GM12891 (cell line): ENCODE measurements at regions not wholly inside any gene's neighbourhood (a gene's known extent, or its start where the extent isn't known, plus 50 kb on each side); places are given as distances from the start of the nearest gene placed in this dataset.

Source experiments
- DNase-seq: peaks from one replicate; pipeline ENCODE4 v3.0.0; 2011; ENCODE audit warnings: low spot score; ENCODE audit not compliant: insufficient read length
- FAIRE-seq: peaks from 2 replicates; lab custom pipeline; 2011; peaks lifted over from hg19 to GRCh38; lab: Jason Lieb, UNC
- PAX5 ChIP-seq: IDR thresholded peaks from 2 replicates; pipeline ENCODE4 v1.6.1; 2011; ENCODE audit warnings: low read length, moderate library complexity, mild to moderate bottlenecking; ENCODE audit not compliant: insufficient read depth, severe bottlenecking
- POLR2A ChIP-seq: IDR thresholded peaks from 2 replicates; pipeline ENCODE4 v1.6.1; 2011; ENCODE audit warnings: low read depth, low read length, control low read depth
- POLR2AphosphoS5 ChIP-seq: IDR thresholded peaks from 2 replicates; pipeline ENCODE4 v1.6.1; 2011; ENCODE audit warnings: low read depth, low read length, control low read depth
- POU2F2 ChIP-seq: IDR thresholded peaks from 2 replicates; pipeline ENCODE4 v1.6.1; 2011; ENCODE audit warnings: low read depth, mild to moderate bottlenecking, control low read depth, low read length, moderate library complexity
- SPI1 ChIP-seq: IDR thresholded peaks from 2 replicates; pipeline ENCODE4 v1.6.1; 2011; ENCODE audit warnings: low read depth, low read length, control low read depth
- TAF1 ChIP-seq: IDR thresholded peaks from 2 replicates; pipeline ENCODE4 v1.6.1; 2011; ENCODE audit warnings: low read depth, low read length, control low read depth

GRCh38 chr7:113412410-113412809, 294.1 kb upstream of the SMIM30 start:
- TF ChIP-seq PAX5 (no peak), POLR2AphosphoS5 (no peak), POU2F2 (no peak), POLR2A (no peak), TAF1 (no peak), SPI1 (no peak)
- DNase-seq (no peak), FAIRE-seq (no peak)

DNA sequence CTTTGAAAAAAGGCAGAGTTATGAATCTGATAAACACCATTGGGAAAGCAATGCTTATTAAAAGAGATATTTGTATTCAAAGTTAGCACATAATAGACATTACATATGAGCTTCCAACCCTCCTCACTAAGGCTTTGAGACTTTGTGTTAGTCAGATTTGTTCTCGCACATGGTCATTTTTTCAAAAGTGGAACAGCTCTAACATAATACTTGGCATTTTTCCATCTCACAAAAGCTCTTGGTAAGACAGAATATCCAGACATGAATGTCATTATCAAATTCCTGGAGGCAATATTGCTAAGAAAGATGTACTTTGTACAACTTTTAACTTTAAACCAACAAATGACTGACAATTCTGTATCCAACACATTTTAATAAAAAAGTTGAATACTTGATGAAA, 292.4 kb upstream of the SMIM30 start:
- TF ChIP-seq TAF1 = no peak
- TF ChIP-seq PAX5 = no peak
- TF ChIP-seq POLR2A = no peak
- no peak for TF ChIP-seq SPI1
- TF ChIP-seq POLR2AphosphoS5 = no peak
- no peak for TF ChIP-seq POU2F2
- no peak for FAIRE-seq
- DNase-seq = no peak

GRCh38 chr7:113408999-113409398, 290.6 kb upstream of the SMIM30 start:
- TF ChIP-seq PAX5 (no peak), SPI1 (no peak), POLR2AphosphoS5 (no peak), POLR2A (no peak), POU2F2 (no peak), TAF1 (no peak)
- FAIRE-seq (no peak), DNase-seq (no peak)

- DNase-seq (no peak), FAIRE-seq (no peak)
- TF ChIP-seq POLR2AphosphoS5 (no peak), PAX5 (no peak), TAF1 (no peak), POU2F2 (no peak), POLR2A (no peak), SPI1 (no peak)
These were observed 287.1 kb upstream of the SMIM30 start for GRCh38 chr7:113405296-113406056.

- TF ChIP-seq POLR2A (no peak), POLR2AphosphoS5 (no peak), PAX5 (no peak), POU2F2 (no peak), SPI1 (no peak), TAF1 (no peak)
- DNase-seq (no peak), FAIRE-seq (no peak)
These were observed 285.9 kb upstream of the SMIM30 start for GRCh38 chr7:113404245-113404644.

GRCh38 chr7:113402482-113402881, 284.1 kb upstream of the SMIM30 start:
- TF ChIP-seq TAF1 (no peak), POLR2AphosphoS5 (no peak), POU2F2 (no peak), SPI1 (no peak)
- FAIRE-seq = no peak
- DNase-seq = no peak

DNA sequence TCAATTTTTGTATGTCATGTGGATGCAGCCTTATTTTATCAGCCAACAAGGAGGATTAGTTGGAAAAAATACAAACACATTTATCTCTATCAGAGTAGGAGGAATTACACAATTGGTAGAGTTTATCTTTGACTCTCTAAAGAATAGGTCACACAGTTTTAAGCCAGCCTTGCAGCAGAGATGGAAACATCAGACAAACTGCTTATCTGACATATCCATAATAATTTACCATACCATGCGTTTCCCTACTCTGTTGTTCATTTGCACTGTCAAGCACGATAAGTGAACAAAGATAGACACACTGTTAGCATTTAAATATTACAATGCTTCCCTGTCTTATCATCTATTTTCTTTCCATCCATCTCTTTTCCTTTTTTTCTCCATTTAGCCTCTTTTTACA, 283.7 kb upstream of the SMIM30 start:
- FAIRE-seq (no peak), DNase-seq (no peak)
- TF ChIP-seq SPI1 (no peak), POLR2AphosphoS5 (no peak), POU2F2 (no peak), POLR2A (no peak), TAF1 (no peak), PAX5 (no peak)

DNA sequence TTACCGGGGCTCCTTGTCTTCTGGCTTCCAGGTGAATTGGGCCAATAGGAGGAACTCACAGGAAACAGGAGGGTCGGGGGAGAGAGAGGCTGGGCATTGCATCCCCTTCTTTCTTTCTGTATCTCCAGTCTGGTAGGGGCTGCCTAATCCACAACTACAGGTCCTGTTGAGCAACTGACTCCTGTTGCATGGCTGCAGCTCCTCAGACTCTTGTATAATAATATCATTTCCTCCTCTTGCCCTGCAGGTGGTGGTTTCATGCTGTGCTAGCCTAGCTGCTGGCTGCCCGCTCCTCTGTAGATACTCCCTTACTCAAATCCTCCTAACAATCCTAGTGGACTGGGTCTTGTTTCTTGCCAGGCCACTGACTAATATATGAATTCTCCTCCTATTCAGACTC, 276.5 kb upstream of the SMIM30 start:
- TF ChIP-seq PAX5 (no peak), POLR2A (no peak), POU2F2 (no peak), POLR2AphosphoS5 (no peak), TAF1 (no peak), SPI1 (no peak)
- no peak for FAIRE-seq
- no peak for DNase-seq

GRCh38 chr7:113392841-113393540, 274.6 kb upstream of the SMIM30 start:
- DNase-seq (no peak), FAIRE-seq (no peak)

GRCh38 chr7:113392421-113392820, 274.1 kb upstream of the SMIM30 start:
- no peak for FAIRE-seq
- TF ChIP-seq POLR2A = no peak
- no peak for TF ChIP-seq TAF1
- TF ChIP-seq SPI1 = no peak
- no peak for TF ChIP-seq PAX5
- no peak for TF ChIP-seq POU2F2
- no peak for TF ChIP-seq POLR2AphosphoS5
- no peak for DNase-seq

More at GRCh38 chr7:113392841-113393540, 274.6 kb upstream of the SMIM30 start:
- TF ChIP-seq POLR2A (no peak), PAX5 (no peak), SPI1 (no peak), POLR2AphosphoS5 (no peak), TAF1 (no peak), POU2F2 (no peak)
